ENCODE measurements at regions not wholly inside any gene's neighbourhood (a gene's known extent, or its start where the extent isn't known, plus 50 kb on each side); places are given as distances from the start of the nearest gene placed in this dataset.
A peak's percentile ranks its signal among the peaks of the same experiment; 100 is the strongest.
"Not testable (repeated sequence)": the region's sequence is repeated elsewhere in the genome, so short reads cannot be mapped to it uniquely, and the experiment has no call there.

DNA sequence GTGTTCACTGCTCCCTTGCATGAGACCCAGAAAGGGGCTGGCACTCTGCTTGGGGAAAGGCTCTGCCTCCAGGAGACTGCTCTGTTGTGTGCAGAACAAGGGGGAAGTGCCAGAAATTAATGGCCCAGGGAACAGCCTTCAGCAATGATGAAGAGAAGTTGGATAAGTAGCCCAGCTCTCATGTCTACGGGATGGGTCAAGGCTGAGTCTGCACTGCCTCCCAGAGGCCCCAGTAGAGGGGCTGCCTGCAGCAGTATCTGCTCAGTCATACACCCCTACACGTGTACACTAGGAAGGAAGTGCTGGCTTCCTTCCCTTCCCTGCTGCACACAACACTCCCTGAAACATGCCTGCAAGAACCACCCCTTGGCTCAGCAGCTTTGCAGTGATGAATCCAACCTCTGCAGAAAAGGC, 54.6 kb upstream of the URI1 start:
- CTCF ChIA-PET, result interaction anchor here (1.2 to 2.9 kb wide), 3 partner anchors 29 to 157 kb away, joined by 4 to 14 read pairs (median 10); no protein-coding TSS in a partner anchor
- H3K4me3 Mint-ChIP-seq, result no peak overlapping the region
- DNase-seq (peak; percentile 54), ATAC-seq (peak; percentile 84)
- H3K36me3 Mint-ChIP-seq, result no peaks in the 10 kb centered on the region
- peaks cover 22% of the 10 kb centered on the region for H3K4me1 Mint-ChIP-seq
- no peak overlapping the region for H3K27ac Mint-ChIP-seq
- H3K9me3 Mint-ChIP-seq (ENCODE audit: low read depth), result no peaks in the 10 kb centered on the region
- no peaks in the 10 kb centered on the region for H3K27me3 Mint-ChIP-seq

DNA sequence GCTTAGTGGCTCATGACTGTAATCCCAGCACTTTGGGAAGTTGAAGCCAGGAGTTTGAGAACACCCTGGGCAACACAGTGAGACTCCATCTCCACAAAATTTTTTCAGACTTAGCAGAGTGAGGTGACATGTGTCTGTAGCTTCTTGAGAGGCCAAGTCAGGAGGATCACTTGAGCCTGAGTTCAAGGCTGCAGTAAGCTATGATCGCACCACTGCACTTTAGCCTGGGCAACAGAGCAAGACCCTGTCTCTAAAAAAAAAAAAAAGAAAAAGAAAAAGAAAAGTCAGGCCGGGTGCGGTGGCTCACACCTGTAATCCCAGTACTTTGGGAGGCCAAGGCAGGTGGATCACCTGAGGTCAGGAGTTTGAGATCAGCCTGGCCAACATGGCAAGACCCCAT, 54.0 kb upstream of the URI1 start:
- not testable (repeated sequence) for H3K27ac Mint-ChIP-seq; H3K4me3 Mint-ChIP-seq; H3K9me3 Mint-ChIP-seq (ENCODE audit: low read depth); H3K27me3 Mint-ChIP-seq; DNase-seq; ATAC-seq; H3K36me3 Mint-ChIP-seq
- peaks cover 22% of the 10 kb centered on the region for H3K4me1 Mint-ChIP-seq
- CTCF ChIA-PET, result interaction anchor here (1.1 to 2.9 kb wide), 3 partner anchors 30 to 158 kb away, joined by 3 to 14 read pairs (median 4); no protein-coding TSS in a partner anchor

DNA sequence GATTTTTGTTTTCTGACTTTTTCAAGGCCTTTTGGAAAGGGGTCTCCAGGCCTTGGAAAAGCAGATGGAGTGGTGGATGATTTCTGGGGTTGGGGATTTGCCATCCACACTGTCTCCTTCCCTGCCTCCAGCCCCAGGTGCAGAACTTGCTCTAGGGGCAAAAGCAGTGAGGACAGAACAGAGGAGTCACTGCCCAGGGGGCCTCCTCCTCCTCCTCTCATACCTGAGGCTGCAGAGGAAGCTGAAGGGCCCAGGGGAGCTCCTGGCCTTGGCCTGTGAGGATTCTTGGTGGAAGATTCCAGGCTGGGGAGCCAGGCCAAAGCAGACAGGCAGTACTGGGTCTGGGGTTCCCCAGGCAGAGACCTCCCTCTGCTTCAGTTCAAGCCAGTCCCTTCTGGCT, 52.3 kb upstream of the URI1 start:
- Mint-ChIP-seq H3K36me3 (no peaks in the 10 kb centered on the region), H3K9me3 (ENCODE audit: low read depth) (no peaks in the 10 kb centered on the region), H3K4me3 (no peak overlapping the region), H3K27ac (no peak overlapping the region), H3K27me3 (peaks cover 3% of the 10 kb centered on the region), H3K4me1 (peaks cover 22% of the 10 kb centered on the region)
- CTCF ChIA-PET, result no interaction called here
- ATAC-seq (no peak), DNase-seq (no peak)

DNA sequence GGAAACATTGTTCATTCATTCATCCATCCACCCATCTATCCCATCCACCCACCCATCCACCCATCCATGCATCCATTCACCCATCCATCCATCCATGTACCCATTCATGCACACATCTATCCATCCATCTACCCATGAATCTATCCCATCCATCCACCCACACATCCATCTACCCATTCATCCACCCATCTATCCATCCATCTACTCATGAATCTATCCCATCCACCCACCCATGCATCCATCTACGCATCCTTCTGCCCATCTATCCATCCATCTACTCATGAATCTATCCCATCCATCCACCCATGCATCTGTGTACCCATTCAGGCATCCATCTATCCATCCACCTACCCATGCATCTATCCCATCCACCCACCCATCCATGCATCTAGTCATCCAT, 51.6 kb upstream of the URI1 start:
- H3K27ac Mint-ChIP-seq, result no peak overlapping the region
- H3K9me3 Mint-ChIP-seq (ENCODE audit: low read depth), result no peaks in the 10 kb centered on the region
- H3K36me3 Mint-ChIP-seq, result no peaks in the 10 kb centered on the region
- CTCF ChIA-PET, result no interaction called here
- peaks cover 22% of the 10 kb centered on the region for H3K4me1 Mint-ChIP-seq
- DNase-seq (no peak), ATAC-seq (no peak)
- H3K4me3 Mint-ChIP-seq, result no peak overlapping the region
- peaks cover 3% of the 10 kb centered on the region for H3K27me3 Mint-ChIP-seq

All from activated CD8-positive, alpha-beta memory T cell treated with anti-CD3 and anti-CD28 coated beads, Interleukin-2, amount 10 ng/mL, durations not matched to agents 7 days and 5 days (primary cell).